IMR-90 (cell line): ENCODE measurements at regions not wholly inside any gene's neighbourhood (a gene's known extent, or its start where the extent isn't known, plus 50 kb on each side); places are given as distances from the start of the nearest gene placed in this dataset.

Experiments
- ATAC-seq: fragments of 200-7000 bp; cut with Tn5 transposase; 2 replicates; pipeline ENCODE4 v1.9.1; 2020; ENCODE audit warnings: low read depth, mild to moderate bottlenecking, moderate library complexity
- BruUV-seq: library from RNA; stranded (reverse); fragments of 400-500 nt; replicated peaks from 2 replicates; lab custom pipeline; 2021; lab: Mats Ljungman, UMichigan
- CTCF ChIA-PET: fragments of 300-600 bp; formaldehyde crosslinking; extraction: SDS; loops from one replicate; lab custom pipeline; 2021; ENCODE audit warnings: antibody characterized with exemption; lab: Yijun Ruan, JAX
- POLR2A ChIA-PET: fragments of 300-600 bp; sonication (Branson Sonifier 250); formaldehyde crosslinking; loops from one replicate; lab custom pipeline; 2022; ENCODE audit warnings: antibody characterized with exemption; ENCODE audit not compliant: unreplicated experiment; lab: Charles Lee
- DNase-seq: peaks from one replicate; pipeline ENCODE4 v3.0.0; 2013
- H2AFZ ChIP-seq: replicated peaks from 2 replicates; pipeline ENCODE3; 2013; ENCODE audit warnings: low read length, mild to moderate bottlenecking; ENCODE audit not compliant: poor library complexity
- H2AK5ac ChIP-seq: 2 replicates; pipeline ENCODE4 v1.6.1; 2013; ENCODE audit warnings: low read depth, low read length, inconsistent platforms
- H2AK9ac ChIP-seq: replicated peaks from 2 replicates; pipeline ENCODE3; 2013; ENCODE audit warnings: mild to moderate bottlenecking, low read depth, low read length, moderate library complexity; ENCODE audit not compliant: poor library complexity
- H2BK120ac ChIP-seq: 2 replicates; pipeline ENCODE4 v1.6.1; 2013; ENCODE audit warnings: low read depth, low read length, inconsistent platforms
- H2BK15ac ChIP-seq: 3 replicates; pipeline ENCODE4 v1.6.1; 2013; ENCODE audit warnings: low read depth, low read length, inconsistent platforms
- H2BK20ac ChIP-seq: 2 replicates; pipeline ENCODE4 v1.6.1; 2013; ENCODE audit warnings: low read depth, mild to moderate bottlenecking, inconsistent platforms, low read length, moderate library complexity
- H2BK5ac ChIP-seq: 2 replicates; pipeline ENCODE4 v1.6.1; 2013; ENCODE audit warnings: mild to moderate bottlenecking, low read depth, low read length, inconsistent platforms; ENCODE audit not compliant: poor library complexity, severe bottlenecking
- H3K14ac ChIP-seq: replicated peaks from 2 replicates; pipeline ENCODE4 v1.6.1; 2013; ENCODE audit warnings: low read depth, low read length, inconsistent platforms
- H3K18ac ChIP-seq: 2 replicates; pipeline ENCODE4 v1.6.1; 2013; ENCODE audit warnings: low read depth, low read length, control low read depth
- H3K23ac ChIP-seq: 2 replicates; pipeline ENCODE4 v1.6.1; 2013; ENCODE audit warnings: low read depth, low read length, inconsistent platforms
- H3K27ac ChIP-seq: 2 replicates; pipeline ENCODE4 v1.5.1; 2013; ENCODE audit warnings: mild to moderate bottlenecking, control low read depth, low read length; ENCODE audit not compliant: insufficient read depth
- H3K27me3 ChIP-seq: 2 replicates; pipeline ENCODE4 v1.6.1; 2013; ENCODE audit warnings: low read length; ENCODE audit not compliant: control insufficient read depth, insufficient read depth
- H3K36me3 ChIP-seq: 2 replicates; pipeline ENCODE4 v1.6.1; 2013; ENCODE audit warnings: low read length, mixed read lengths; ENCODE audit not compliant: control insufficient read depth, insufficient read depth
- H3K4ac ChIP-seq: 2 replicates; pipeline ENCODE4 v1.6.1; 2013; ENCODE audit warnings: low read depth, low read length, inconsistent platforms
- H3K4me1 ChIP-seq: 2 replicates; pipeline ENCODE4 v1.6.1; 2013; ENCODE audit warnings: low read length, mixed read lengths; ENCODE audit not compliant: control insufficient read depth, insufficient read depth
- H3K4me2 ChIP-seq: 2 replicates; pipeline ENCODE4 v1.6.1; 2013; ENCODE audit warnings: low read depth, mild to moderate bottlenecking, control low read depth, low read length, moderate library complexity
- H3K4me3 ChIP-seq: 2 replicates; pipeline ENCODE4 v1.5.1; 2013; ENCODE audit warnings: low read depth, mild to moderate bottlenecking, control low read depth, low read length, moderate library complexity; ENCODE audit not compliant: insufficient read depth
- H3K56ac ChIP-seq: 2 replicates; pipeline ENCODE4 v1.6.1; 2013; ENCODE audit warnings: low read length, inconsistent platforms; ENCODE audit not compliant: insufficient read depth; ENCODE audit errors: extremely low read depth
- H3K79me1 ChIP-seq, 2 experiments: 2 replicates each; pipeline ENCODE4 v1.6.1; 2013; ENCODE audit warnings: low read length in 2 of 2, inconsistent platforms in 1 of 2, low read depth in 1 of 2
- H3K9ac ChIP-seq: 2 replicates; pipeline ENCODE4 v1.6.1; 2013; ENCODE audit warnings: low read depth, low read length, control low read depth
- H3K9me1 ChIP-seq: 2 replicates; pipeline ENCODE4 v1.6.1; 2013; ENCODE audit warnings: low read length, inconsistent platforms; ENCODE audit not compliant: insufficient read depth
- H3K9me3 ChIP-seq: 2 replicates; pipeline ENCODE4 v1.6.1; 2013; ENCODE audit warnings: low read length; ENCODE audit not compliant: control insufficient read depth, insufficient read depth
- H4K20me1 ChIP-seq: 2 replicates; pipeline ENCODE4 v1.6.1; 2013; ENCODE audit warnings: low read length, inconsistent platforms; ENCODE audit not compliant: insufficient read depth
- H4K5ac ChIP-seq: 2 replicates; pipeline ENCODE4 v1.6.1; 2013; ENCODE audit warnings: mild to moderate bottlenecking, low read depth, low read length, control low read depth
- H4K8ac ChIP-seq, 2 experiments: 2 replicates each; pipeline ENCODE4 v1.6.1; 2013; ENCODE audit warnings: low read depth in 2 of 2, low read length in 2 of 2, control low read depth in 1 of 2, inconsistent platforms in 1 of 2
- H4K91ac ChIP-seq: 2 replicates; pipeline ENCODE4 v1.6.1; 2013; ENCODE audit warnings: low read depth, low read length, inconsistent platforms; ENCODE audit not compliant: insufficient read depth
- CEBPB ChIP-seq: IDR thresholded peaks from 2 replicates; pipeline ENCODE4 v1.6.1; 2012; ENCODE audit warnings: low read depth, low read length, improper control_type of control experiment
- CTCF ChIP-seq: conservative IDR thresholded peaks from 2 replicates; pipeline ENCODE4 v1.5.1; 2012; ENCODE audit warnings: mild to moderate bottlenecking, low read depth, low read length, improper control_type of control experiment
- MAFK ChIP-seq: IDR thresholded peaks from 2 replicates; pipeline ENCODE4 v1.6.1; 2012; ENCODE audit warnings: low read depth, low read length, improper control_type of control experiment
- MAZ ChIP-seq: IDR thresholded peaks from 2 replicates; pipeline ENCODE4 v1.6.1; 2012; ENCODE audit warnings: low read depth, mild to moderate bottlenecking, low read length, improper control_type of control experiment, moderate library complexity, borderline replicate concordance
- NFE2L2 ChIP-seq: fragments of 150-350 bp; IDR thresholded peaks from 2 replicates; pipeline ENCODE4 v1.6.1; 2016; ENCODE audit warnings: low read depth, mild to moderate bottlenecking, low read length
- RCOR1 ChIP-seq: IDR thresholded peaks from 2 replicates; pipeline ENCODE4 v1.6.1; 2012; ENCODE audit warnings: mild to moderate bottlenecking, low read length, improper control_type of control experiment; ENCODE audit not compliant: insufficient replicate concordance
- RFX5 ChIP-seq: IDR thresholded peaks from 2 replicates; pipeline ENCODE4 v1.8.0; 2012; ENCODE audit warnings: low read depth, mild to moderate bottlenecking, low read length, moderate library complexity
- WGBS, 2 experiments: methylation state at CpG; one replicate each; pipeline versions ENCODE4 v1.1.5 to v1.1.7; 2013; ENCODE audit warnings: missing lambda C conversion rate in 2 of 2; ENCODE audit not compliant: insufficient read length in 1 of 2; ENCODE audit errors: extremely low coverage in 2 of 2; 5-methylcytosine and 5-hydroxymethylcytosine counted together
- dilution Hi-C: fragments of 300-500 bp; cut with HindIII; formaldehyde crosslinking; loops from one replicate; pipeline ENCODE4 v1.14.3; 2018; ENCODE audit warnings: low sequenced_read_pairs; ENCODE audit not compliant: unreplicated experiment
- in situ Hi-C: fragments of 300-500 bp; cut with MboI; formaldehyde crosslinking; loops from 3 replicates; pipeline ENCODE4 v1.14.3; 2019; ENCODE audit warnings: low sequenced_read_pairs, inconsistent platforms, mixed read lengths
- intact Hi-C: fragments of 100-400 bp; cut with micrococcal nuclease; formaldehyde crosslinking; loops from 2 replicates; pipeline ENCODE4 v1.10.0; 2022

GRCh38 chr2:7866825-7867224 is 815.0 kb upstream of the ID2 start:
- intact Hi-C loops: no loop called here
- no peaks in the 10 kb centered on the region for H3K79me1 ChIP-seq
- H4K91ac ChIP-seq: no peak overlapping the region
- ChIA-PET POLR2A (no interaction called here), CTCF (no interaction called here)
- no TSS peak for BruUV-seq
- H3K23ac ChIP-seq: no peak overlapping the region
- H3K27ac ChIP-seq: no peak overlapping the region
- dilution Hi-C loops: no loop called here
- no peaks in the 10 kb centered on the region for H3K9me3 ChIP-seq
- H3K27me3 ChIP-seq: no peaks in the 10 kb centered on the region
- H3K9ac ChIP-seq: no peak overlapping the region
- no peak overlapping the region for H2AK5ac ChIP-seq
- DNase-seq (no peak), ATAC-seq (no peak)
- H3K4me3 ChIP-seq: no peak overlapping the region
- H3K4ac ChIP-seq: no peak overlapping the region
- no peaks in the 10 kb centered on the region for H3K36me3 ChIP-seq
- no peak overlapping the region for H2BK20ac ChIP-seq
- H3K4me2 ChIP-seq: no peak overlapping the region
- H2BK15ac ChIP-seq: no peak overlapping the region
- H4K8ac ChIP-seq: no peak overlapping the region
- TF ChIP-seq RCOR1: no peak
- TF ChIP-seq CEBPB: no peak
- no peak for TF ChIP-seq CTCF
- TF ChIP-seq MAZ: no peak
- TF ChIP-seq NFE2L2: no peak
- TF ChIP-seq MAFK: no peak
- no peak for TF ChIP-seq RFX5
- H3K4me1 ChIP-seq: no peaks in the 10 kb centered on the region
- in situ Hi-C loops: no loop called here
- no peak overlapping the region for H2BK5ac ChIP-seq
- no peak overlapping the region for H2BK120ac ChIP-seq
- no CpG with 5 or more reads among the region's 2 CpGs for WGBS, 2 experiments
- no peaks in the 10 kb centered on the region for H3K9me1 ChIP-seq
- H3K18ac ChIP-seq: no peak overlapping the region
- no peaks in the 10 kb centered on the region for H4K20me1 ChIP-seq
- no peak overlapping the region for H3K56ac ChIP-seq
- H2AK9ac ChIP-seq: no peak overlapping the region
- no peak overlapping the region for H3K14ac ChIP-seq
- no peak overlapping the region for H2AFZ ChIP-seq
- no peak overlapping the region for H4K5ac ChIP-seq
